ENCODE measurements at regions not wholly inside any gene's neighbourhood (a gene's known extent, or its start where the extent isn't known, plus 50 kb on each side); places are given as distances from the start of the nearest gene placed in this dataset.

GRCh38 chr4:176464748-176465147 is 145.0 kb downstream of the SPCS3 start (continued):
- TF ChIP-seq PREB (CRISPR knock-in tag; IDR thresholded peaks at IDR 0.05; ENCODE audit: borderline replicate concordance) (no peak), ZNF317 (CRISPR knock-in tag; IDR thresholded peaks at IDR 0.05; ENCODE audit: borderline replicate concordance, low read depth) (no peak), E2F1 (CRISPR knock-in tag; IDR thresholded peaks at IDR 0.05) (no peak), ATF6 (CRISPR knock-in tag; IDR thresholded peaks at IDR 0.05) (no peak), ATF2 (CRISPR knock-in tag; IDR thresholded peaks at IDR 0.05; ENCODE audit: borderline replicate concordance, low read depth) (no peak), AFF4 (CRISPR knock-in tag; IDR thresholded peaks at IDR 0.05; ENCODE audit: borderline replicate concordance) (no peak)

- no peak for DNase-seq (ENCODE audit: low spot score)
- no peaks in the 10 kb centered on the region for H3K36me3 Mint-ChIP-seq
- H3K27me3 Mint-ChIP-seq (ENCODE audit: low read depth) = no peaks in the 10 kb centered on the region
- H3K4me1 Mint-ChIP-seq = no peaks in the 10 kb centered on the region
- H3K27ac Mint-ChIP-seq = no peak overlapping the region
- no peak overlapping the region for H3K4me3 Mint-ChIP-seq
- ChIA-PET CTCF (no interaction called here), POLR2A (no interaction called here)
- ATAC-seq = no peak
- no peaks in the 10 kb centered on the region; the same call in 1 of the 2 replicates for H3K9me3 Mint-ChIP-seq
- TF ChIP-seq E2F4 (CRISPR knock-in tag; IDR thresholded peaks at IDR 0.05; ENCODE audit: borderline replicate concordance, low read depth) = no peak
- TF ChIP-seq ESRRA (CRISPR knock-in tag; IDR thresholded peaks at IDR 0.05; ENCODE audit: borderline replicate concordance) = no peak
- TF ChIP-seq ELF4 (CRISPR knock-in tag; IDR thresholded peaks at IDR 0.05; ENCODE audit: low read depth) = no peak
- no peak for TF ChIP-seq E2F5 (CRISPR knock-in tag; IDR thresholded peaks at IDR 0.05)
- TF ChIP-seq ZNF423 (CRISPR knock-in tag; IDR thresholded peaks at IDR 0.05) = no peak
- TF ChIP-seq TP53 (CRISPR knock-in tag; IDR thresholded peaks at IDR 0.05) = no peak
- TF ChIP-seq MYBL2 (CRISPR knock-in tag; IDR thresholded peaks at IDR 0.05) = no peak
- TF ChIP-seq TEAD1 (CRISPR knock-in tag; IDR thresholded peaks at IDR 0.05) = no peak
- TF ChIP-seq ETV6 (CRISPR knock-in tag; IDR thresholded peaks at IDR 0.05) = no peak
- no peak for TF ChIP-seq ZSCAN18 (CRISPR knock-in tag; IDR thresholded peaks at IDR 0.05)
- no peak for TF ChIP-seq SMAD4 (CRISPR knock-in tag; IDR thresholded peaks at IDR 0.05)
- TF ChIP-seq ZNF219 (CRISPR knock-in tag; IDR thresholded peaks at IDR 0.05; ENCODE audit: borderline replicate concordance) = no peak
- no peak for TF ChIP-seq NFE2L1 (CRISPR knock-in tag; IDR thresholded peaks at IDR 0.05)
- TF ChIP-seq ZNF416 (CRISPR knock-in tag; IDR thresholded peaks at IDR 0.05) = no peak
Observed at GRCh38 chr4:176467001-176467400, 147.2 kb downstream of the SPCS3 start.
